HEK293 (cell line): ENCODE measurements at regions not wholly inside any gene's neighbourhood (a gene's known extent, or its start where the extent isn't known, plus 50 kb on each side); places are given as distances from the start of the nearest gene placed in this dataset.

Source experiments
- MYNN ChIP-seq: fragments of 450-650 bp; formaldehyde crosslinking; IDR thresholded peaks from 2 replicates; pipeline ENCODE4 v1.5.1; 2016; ENCODE audit warnings: missing biosample characterization, missing genetic modification characterization, borderline replicate concordance
- YY1 ChIP-seq: fragments of 450-650 bp; formaldehyde crosslinking; IDR thresholded peaks from 2 replicates; pipeline ENCODE4 v1.5.1; 2018; ENCODE audit warnings: missing biosample characterization, missing genetic modification characterization
- YY2 ChIP-seq: fragments of 450-650 bp; formaldehyde crosslinking; IDR thresholded peaks from 2 replicates; pipeline ENCODE4 v1.5.1; 2016; ENCODE audit warnings: missing biosample characterization, missing genetic modification characterization
- ZNF639 ChIP-seq: fragments of 450-650 bp; formaldehyde crosslinking; IDR thresholded peaks from 2 replicates; pipeline ENCODE4 v1.5.1; 2016; ENCODE audit warnings: missing biosample characterization, missing genetic modification characterization
- TF ChIP-seq, protein P1 (sequence below): fragments of 450-650 bp; formaldehyde crosslinking; IDR thresholded peaks from 2 replicates; pipeline ENCODE4 v1.5.1; 2016; ENCODE audit warnings: missing biosample characterization, missing genetic modification characterization

DNA sequence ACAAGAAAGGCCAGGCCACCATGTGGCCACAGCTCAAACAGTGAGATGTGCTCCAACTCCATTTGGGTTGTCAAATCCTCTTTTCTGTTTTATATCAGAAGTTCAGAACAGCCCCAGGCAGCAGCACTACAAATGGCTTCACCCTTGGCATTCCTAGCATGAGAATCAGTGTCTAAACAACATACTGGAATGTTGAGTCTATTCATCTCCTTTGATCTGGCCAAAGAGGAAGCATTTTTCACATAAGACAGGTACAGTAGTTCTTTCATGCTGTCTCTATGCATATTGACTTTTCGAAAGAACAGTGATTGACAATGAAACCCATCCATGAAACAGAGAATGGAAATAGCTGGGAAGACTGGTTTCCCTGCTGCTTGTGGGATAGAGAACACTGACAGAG lies 289.5 kb downstream of the USP46 start:
- no peak for TF ChIP-seq YY2 (tag by site-specific recombination)
- TF ChIP-seq, protein P1, sequence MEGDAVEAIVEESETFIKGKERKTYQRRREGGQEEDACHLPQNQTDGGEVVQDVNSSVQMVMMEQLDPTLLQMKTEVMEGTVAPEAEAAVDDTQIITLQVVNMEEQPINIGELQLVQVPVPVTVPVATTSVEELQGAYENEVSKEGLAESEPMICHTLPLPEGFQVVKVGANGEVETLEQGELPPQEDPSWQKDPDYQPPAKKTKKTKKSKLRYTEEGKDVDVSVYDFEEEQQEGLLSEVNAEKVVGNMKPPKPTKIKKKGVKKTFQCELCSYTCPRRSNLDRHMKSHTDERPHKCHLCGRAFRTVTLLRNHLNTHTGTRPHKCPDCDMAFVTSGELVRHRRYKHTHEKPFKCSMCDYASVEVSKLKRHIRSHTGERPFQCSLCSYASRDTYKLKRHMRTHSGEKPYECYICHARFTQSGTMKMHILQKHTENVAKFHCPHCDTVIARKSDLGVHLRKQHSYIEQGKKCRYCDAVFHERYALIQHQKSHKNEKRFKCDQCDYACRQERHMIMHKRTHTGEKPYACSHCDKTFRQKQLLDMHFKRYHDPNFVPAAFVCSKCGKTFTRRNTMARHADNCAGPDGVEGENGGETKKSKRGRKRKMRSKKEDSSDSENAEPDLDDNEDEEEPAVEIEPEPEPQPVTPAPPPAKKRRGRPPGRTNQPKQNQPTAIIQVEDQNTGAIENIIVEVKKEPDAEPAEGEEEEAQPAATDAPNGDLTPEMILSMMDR (tag by site-specific recombination) = no peak
- TF ChIP-seq ZNF639 (tag by site-specific recombination) = no peak
- TF ChIP-seq MYNN (tag by site-specific recombination) = no peak
- no peak for TF ChIP-seq YY1
